Activated CD4-positive, alpha-beta T cell treated with anti-CD3 and anti-CD28 coated beads, Interleukin-2, amount 50 U/mL, for 1 hour (primary cell): ENCODE measurements at regions not wholly inside any gene's neighbourhood (a gene's known extent, or its start where the extent isn't known, plus 50 kb on each side); places are given as distances from the start of the nearest gene placed in this dataset.

Experiments
- DNase-seq: peaks from one replicate; pipeline ENCODE4 v3.0.0-alpha.2; 2020

DNA sequence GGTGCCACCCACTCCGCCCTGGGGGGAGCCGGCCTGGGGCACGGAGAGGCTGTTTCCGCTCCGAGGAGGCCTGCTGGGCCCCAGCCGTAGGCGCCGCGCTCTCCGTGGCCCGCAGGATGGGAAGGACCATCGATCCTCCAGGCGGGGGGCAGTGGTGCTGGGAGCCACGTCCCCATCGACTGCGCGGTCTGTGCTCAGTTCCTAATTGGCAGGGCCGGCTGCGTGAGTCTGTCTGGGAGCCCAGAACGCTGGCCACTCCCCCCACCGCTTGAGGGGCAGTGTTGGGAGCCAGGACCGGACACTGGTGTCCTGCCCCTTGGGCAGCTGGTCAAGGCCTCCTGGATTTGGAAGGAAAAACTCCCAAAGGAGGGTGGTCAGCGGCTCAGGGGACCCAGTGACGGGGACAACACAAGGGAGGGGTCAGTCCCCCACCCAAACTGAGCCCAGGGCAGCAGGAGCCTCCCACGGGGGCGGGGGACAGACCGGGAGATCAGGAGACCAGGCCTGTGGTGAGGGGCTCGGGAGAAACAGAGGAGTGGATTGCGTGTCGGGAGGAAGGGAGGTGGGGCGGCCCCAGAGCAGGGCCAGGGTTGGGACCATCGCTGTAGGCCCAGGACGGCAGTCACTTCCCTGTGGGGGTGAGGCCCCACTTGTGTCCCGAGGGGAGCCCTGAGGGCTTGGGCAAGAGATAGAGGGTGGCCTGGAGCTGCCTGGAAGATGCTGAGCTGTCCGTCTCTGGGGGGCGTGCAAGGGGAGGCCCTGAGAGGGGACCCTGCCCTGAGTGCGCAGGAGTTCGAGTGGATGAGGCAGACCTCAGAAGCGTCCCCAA is 89.0 kb downstream of the UNCX start:
- DNase-seq: no peak

DNA sequence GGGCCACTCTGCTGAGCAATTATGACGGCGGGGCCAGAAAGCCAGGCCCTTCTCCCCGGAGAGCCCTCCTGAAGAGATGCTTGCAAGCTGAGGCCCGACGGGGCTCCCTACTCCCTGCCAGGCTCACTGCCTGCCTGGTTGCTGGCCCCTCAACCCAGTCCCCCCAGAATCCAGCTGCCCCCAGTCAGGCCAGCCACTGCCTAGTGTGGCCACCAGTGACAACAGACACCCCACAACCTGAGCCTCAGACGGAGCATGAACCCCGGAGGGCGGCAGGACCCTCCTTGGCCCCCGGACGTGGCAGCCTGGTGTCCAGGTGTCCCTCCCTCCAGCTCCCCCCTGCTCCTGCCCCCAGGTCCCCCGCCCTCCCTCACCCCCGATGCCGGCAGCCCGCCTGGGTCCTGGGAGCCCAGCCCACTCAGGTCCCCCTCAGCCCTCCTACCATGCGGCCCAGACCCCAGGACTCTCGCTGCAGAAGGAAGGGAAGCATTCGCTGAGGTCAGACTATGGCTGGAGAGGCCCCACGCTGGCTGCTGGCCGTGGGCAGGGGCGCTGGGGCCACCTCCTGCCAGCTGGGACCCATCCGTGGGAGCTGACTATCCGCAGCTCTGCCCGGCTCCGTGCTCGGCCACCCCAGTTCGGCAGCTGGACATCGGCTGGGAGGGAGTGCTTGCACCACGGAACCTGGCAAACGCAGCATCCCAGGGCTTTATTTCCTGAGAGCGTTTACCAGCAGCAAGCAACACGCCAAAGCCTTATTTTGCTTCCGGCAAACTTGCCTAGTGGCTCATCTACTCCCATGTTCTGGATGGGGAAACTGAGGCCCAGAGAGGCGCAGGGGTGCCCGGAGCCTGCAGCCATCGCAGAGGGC is 89.8 kb downstream of the UNCX start:
- DNase-seq: no peak

DNA sequence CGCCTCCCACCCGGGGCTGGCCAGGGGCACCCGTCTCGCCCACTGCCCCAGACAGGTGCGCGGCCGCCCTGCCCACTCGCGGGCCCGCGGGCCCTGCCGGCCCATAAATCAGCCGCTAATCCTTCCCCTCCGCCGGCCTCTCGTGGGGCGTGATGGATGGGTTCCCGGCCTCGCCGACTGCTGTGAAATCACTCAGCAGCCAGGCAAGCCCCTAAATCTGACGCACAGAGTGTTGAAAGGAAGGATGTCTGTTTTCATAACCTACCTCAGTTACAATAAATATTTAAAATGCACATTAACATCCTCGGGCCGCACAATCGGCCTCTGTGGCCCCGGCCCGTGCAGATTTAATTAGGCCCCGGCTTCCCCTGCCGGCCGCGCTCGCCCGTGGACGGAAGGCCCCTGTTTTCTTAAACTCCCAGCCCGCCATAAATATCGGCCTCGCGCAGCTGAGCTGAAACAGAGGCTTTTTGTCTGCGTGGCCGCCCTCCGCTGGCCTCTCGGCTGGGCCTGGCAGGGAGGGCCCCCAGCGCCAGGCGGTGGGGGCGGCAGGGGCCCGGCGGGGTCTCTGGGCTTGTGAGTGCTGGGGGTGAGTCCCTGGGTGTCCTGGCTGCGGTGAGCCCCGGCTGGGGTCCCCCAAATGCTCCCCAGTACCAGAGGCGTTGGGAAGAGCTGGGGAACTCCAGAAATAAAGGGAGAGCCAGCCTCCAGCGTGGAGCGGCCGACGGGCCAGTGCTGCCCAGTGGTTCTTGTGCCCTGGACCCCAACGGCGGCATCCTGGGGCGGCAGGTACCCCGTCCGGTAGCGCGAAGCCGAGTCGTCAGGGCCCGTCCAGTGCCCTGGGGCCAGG is 90.7 kb downstream of the UNCX start:
- DNase-seq: no peak

DNA sequence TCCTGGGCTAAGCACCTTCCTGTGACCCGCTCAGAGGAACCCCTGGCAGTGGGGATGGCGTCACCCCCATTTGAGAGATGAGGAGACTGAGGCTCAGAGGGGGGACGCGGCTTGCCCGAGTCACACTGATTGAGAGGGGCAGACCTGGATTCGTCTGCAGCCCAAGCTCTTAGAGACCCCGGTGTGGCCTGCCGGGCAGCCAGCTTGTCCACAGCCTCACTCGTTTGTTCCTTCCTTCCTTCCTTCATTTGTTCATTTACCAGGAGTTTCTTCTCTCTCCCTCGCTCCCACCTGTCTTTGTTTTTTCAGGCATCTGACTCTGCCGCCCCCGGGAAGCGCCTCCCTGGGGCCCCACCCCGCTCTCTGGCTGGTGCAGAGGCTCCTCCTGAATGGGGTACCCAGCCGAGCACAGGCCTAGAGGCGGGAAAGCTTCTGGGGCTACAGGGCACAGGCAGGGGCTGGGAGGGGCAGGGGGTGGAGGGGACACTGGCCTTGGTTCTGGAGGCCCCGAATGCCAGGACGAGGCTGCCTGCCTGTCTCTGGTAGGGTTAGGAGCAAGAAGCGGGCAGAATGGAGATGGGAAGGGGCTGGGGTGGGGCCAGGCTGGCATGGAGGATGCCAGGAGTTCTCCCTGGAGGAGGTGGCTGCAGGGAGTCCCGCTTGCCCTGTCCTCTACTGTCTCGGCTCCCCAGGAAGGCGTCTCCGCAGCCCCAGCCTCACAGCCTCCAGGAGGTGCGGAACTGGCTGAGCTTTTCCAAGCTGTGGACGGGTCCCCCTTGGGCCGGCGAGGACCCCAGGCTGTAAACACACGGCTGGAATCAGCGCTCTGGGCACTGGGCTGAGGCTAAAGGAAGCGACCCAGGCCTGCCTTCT is 91.6 kb downstream of the UNCX start:
- no peak for DNase-seq

- no peak for DNase-seq
Measured at GRCh38 chr7:1325246-1325645, 92.6 kb downstream of the UNCX start.

DNA sequence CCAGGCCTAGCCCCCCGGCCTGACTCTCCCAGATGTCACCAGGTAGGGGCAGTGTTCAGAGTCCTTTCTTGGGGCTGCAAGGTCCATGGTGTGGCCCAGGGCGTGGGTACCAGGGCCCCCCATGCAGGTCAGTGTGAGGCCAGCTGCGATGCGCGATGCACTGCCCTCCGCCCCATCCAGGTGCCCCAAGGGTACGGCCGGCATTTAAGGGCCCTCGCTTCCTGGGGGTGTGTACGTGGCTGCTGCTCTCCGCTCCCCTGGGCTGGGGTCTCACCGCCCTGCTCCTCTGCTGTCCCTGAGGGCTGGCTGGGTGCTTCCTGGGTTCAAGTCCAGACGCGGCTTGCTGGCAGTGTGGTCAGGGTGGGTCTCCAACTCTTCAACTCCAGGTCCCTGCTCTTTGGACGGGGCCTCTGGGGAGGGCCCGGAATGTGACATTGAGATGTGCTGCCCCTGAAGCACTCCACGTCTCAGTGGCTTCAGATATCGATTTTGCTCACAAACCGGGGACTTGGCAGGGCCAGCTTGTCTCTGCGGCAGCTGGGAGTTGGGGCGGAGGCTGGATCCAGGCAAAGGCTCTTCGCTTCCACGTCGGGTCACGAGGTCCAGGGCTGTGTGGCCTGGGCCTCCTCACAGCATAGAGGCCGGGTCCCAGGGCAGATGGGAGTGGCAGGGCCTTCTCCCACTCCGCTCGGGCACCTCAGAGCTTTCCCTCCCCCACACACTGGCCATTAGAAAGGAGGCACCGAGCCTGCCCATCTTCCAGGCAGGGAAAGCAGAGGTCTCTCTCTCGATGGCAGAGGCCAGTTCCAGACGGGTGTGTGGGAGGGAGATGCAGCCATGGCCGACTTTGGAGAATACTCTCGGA is 93.2 kb downstream of the UNCX start:
- no peak for DNase-seq

GRCh38 chr7:1326511-1326785 is 93.8 kb downstream of the UNCX start:
- no peak for DNase-seq

- no peak for DNase-seq
Measured at GRCh38 chr7:1329261-1329660, 96.6 kb downstream of the UNCX start.

DNA sequence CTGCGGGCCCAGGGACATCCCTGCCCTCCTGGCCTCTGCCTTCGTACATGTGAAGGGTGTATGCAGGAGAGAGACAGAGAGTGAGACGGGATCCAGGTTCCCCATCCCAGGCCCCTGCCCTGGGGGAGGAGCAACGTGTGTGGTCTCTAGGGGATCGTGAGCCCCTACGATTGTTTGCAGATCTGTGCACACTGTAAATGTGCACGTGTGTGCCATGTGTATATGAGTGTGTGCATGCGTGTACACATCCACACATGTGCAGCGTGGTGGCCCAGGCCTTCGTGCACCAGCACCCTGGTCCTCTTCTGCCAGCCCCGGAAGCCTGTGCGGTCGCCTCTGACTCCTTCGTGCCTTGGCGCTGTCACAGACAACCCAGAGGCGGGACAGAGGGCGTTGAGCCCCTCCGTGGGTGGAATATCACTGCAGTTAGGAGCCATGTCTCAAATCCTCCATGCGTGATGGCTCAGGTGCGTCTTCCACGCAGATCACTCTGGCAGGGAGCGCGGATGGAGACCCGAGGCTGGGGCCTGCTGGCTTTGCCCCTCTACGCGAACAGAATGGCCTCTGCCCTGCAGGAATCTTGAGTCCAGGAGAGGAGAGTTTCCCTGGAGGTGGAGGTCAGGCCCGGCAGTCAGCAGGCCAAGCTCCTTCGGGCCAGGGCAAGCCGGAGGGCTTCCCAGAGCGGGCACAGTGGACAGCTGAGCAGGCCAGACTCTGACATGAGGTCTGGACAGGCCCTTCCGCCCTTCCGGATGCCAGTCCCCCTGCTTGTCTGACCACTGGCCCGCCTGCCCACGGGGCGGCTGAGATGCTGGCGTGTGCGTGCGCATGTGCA is 97.5 kb downstream of the UNCX start:
- DNase-seq: no peak

GRCh38 chr7:1330801-1331425 is 98.2 kb downstream of the UNCX start:
- DNase-seq: no peak

GRCh38 chr7:1331561-1332467 is 99.1 kb downstream of the UNCX start:
- no peak for DNase-seq

- DNase-seq: no peak
Measured at GRCh38 chr7:1336509-1336908, 103.8 kb downstream of the UNCX start.

GRCh38 chr7:1339611-1340010 is 106.9 kb downstream of the UNCX start:
- no peak for DNase-seq

GRCh38 chr7:1340031-1340430 is 107.4 kb downstream of the UNCX start:
- DNase-seq: no peak

DNA sequence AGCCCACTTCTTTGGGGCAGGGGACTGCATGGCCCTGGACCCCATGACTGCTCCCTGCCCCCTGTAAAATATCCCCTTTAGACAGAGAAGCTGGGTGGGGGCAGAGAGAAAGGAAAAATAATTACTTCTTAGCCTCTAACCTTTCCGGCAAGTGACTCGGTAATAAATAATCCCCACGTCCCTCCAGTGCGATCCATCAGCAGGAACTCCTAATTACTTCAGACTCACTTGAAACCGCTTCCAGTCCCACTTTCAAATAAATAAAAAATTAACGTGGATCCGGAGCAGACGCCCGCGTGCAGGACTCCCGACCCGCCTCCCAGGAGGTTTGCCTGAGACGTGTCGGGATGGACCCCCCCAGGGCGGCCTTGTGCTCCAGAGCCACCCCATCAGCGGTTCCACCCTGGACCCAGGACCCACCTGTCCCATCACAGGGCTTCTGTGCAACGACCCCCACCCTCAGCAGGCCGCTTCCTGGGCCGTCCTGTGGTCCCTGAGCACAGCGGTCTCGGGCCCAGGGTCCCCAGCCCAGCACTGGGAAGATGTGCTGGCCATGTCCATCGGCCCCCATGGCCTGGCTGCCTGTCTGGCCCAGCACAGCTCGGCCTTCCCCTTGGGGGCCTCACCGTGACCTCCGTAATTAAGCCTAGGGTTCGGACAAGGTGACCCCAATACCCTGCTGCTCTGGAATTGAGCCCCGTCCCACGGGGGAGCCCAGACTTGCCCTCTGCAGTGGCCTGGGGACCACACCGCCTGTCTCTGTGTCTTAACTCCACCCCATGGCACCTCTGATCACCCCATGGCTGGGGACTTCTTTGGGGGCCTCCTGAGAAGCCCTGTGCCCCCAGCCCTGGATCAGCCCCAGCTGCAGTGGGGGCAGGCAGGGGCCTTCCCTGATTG is 108.0 kb downstream of the UNCX start:
- no peak for DNase-seq

- no peak for DNase-seq
Measured at GRCh38 chr7:1341361-1342089, 108.9 kb downstream of the UNCX start.

DNA sequence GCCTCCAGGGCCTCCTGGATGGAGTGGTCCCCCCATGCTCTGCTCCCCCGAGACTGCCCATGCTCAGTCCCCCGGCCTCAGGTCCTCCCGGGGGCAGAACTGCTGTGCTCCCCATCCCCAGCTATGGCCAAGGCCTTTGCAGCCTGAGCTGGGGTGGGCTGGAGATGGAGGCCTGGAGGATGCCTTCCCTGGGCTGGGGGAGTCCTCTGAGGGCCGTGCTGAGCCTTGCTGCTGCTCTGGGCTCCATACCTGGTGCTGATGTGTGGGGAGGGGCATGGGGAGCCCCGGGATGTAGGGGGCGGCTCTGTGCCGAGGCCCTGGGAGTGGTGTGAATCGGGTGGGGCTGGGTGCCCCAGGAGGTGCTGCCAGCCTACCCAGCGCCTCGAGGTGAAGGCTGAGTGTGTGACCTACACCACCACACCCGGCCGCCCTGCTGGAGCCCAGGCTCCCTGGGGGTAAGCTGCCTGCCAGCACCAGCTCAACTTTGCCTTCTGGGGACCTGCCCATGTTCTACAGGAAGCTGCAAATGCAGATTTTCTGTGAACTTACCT is 109.5 kb downstream of the UNCX start:
- no peak for DNase-seq
